DMS53 treated with DMSO at 0.1 percent for 48 hours (cell line): ENCODE measurements at regions not wholly inside any gene's neighbourhood (a gene's known extent, or its start where the extent isn't known, plus 50 kb on each side); places are given as distances from the start of the nearest gene placed in this dataset.
"Not testable (repeated sequence)": the region's sequence is repeated elsewhere in the genome, so short reads cannot be mapped to it uniquely, and the experiment has no call there.

ENCODE experiments used
- DNase-seq: peaks from one replicate; lab custom pipeline; 2025; ENCODE audit not compliant: unreplicated experiment; lab: John Stamatoyannopoulos, UW

GRCh38 chr5:154562244-154562880, 84.3 kb upstream of the HAND1 start:
- no peak for DNase-seq

- no peak for DNase-seq
Observed at GRCh38 chr5:154559398-154560276, 81.6 kb upstream of the HAND1 start.

- DNase-seq = no peak
Observed at GRCh38 chr5:154557548-154557947, 79.5 kb upstream of the HAND1 start.

GRCh38 chr5:154547551-154547950, 69.5 kb upstream of the HAND1 start:
- no peak for DNase-seq

GRCh38 chr5:154546719-154547118, 68.7 kb upstream of the HAND1 start:
- DNase-seq = no peak

- DNase-seq = no peak
Observed at GRCh38 chr5:154544646-154545045, 66.6 kb upstream of the HAND1 start.

DNA sequence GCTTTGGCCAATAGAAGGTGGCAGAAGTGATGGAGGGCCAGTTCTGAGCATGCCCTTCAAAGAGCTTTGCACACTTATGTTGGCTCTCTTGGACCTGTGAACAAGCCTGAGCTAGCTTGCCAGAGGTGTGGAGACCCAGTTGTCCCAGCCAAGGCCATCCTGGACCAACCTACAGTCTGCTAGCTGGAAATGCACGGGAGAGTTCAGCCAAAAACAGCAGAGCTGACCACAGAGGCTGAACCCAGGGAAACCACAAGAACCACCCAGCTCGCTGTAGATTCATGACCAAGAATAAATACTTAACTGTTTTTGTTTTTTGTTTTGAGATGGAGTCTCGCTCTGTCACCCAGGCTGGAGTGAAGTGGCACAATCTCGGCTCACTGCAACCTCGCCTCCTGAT, 65.4 kb upstream of the HAND1 start:
- no peak for DNase-seq

DNA sequence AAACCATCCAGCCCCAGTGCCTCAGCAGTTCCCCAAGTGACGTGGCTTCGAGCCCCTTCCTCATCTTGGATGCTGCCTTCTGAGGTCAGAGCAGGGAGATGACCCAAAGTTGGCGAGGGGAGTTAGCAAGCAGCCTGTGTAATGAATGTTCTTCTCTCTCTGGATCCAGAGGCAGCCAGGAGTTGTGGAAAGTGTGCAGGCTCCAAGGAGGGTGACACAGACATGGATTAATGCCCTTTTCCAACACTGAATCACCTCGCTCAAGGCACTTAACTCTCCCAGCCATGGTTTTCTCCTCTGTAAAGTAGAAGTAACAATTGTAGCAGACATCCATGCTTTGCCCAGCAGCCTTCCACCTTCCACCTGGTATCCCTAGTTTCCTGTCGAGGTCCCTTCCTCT, 64.6 kb upstream of the HAND1 start:
- DNase-seq = no peak

- DNase-seq = no peak
Observed at GRCh38 chr5:154542000-154542399, 64.0 kb upstream of the HAND1 start.

DNA sequence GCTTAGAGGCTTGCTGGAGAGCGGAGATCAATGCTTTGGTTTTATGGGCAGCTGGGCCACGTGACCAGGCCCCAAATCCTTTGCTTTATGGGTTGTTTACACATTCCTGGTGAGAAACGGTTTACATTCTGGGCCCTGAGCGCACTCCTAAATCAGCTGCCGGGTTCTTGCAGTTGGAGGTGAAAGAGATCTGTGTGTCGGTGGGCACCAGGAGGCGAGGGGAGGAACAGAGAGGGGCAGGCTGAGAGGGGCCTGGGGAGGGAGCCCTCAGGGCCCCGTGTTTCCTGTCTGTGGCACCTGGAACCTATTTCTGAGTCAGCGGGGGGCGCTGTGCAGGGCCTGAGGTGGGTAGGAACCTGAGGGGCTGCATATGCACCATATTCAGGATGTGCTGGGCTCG, 63.5 kb upstream of the HAND1 start:
- no peak for DNase-seq

- no peak for DNase-seq
Observed at GRCh38 chr5:154540600-154540999, 62.6 kb upstream of the HAND1 start.

DNA sequence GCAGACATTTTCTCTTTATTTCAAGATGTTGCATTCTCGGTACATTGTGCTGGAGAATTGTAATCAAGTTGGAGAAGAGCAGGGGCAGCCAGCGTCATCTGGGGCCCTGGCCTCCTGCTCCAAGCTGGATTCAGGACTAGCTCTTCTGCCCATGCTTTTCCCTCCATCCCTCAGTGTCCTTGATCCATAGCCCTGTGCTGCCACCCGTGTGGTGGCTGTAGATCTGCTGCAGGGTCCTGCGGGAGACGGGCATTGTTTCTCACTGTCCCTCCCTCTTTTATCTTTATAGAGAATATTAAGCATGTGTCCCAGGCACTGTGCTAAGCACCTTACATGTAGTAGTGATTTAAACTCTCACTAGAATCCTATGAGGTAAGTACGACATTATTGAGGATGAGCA, 60.5 kb upstream of the HAND1 start:
- DNase-seq = no peak

- DNase-seq = not testable (repeated sequence)
Observed at GRCh38 chr5:154536439-154536838, 58.4 kb upstream of the HAND1 start.

GRCh38 chr5:154535535-154535934, 57.5 kb upstream of the HAND1 start:
- no peak for DNase-seq

- DNase-seq = no peak
Observed at GRCh38 chr5:154534457-154535050, 56.5 kb upstream of the HAND1 start.

GRCh38 chr5:154529282-154529681, 51.3 kb upstream of the HAND1 start:
- no peak for DNase-seq

DNA sequence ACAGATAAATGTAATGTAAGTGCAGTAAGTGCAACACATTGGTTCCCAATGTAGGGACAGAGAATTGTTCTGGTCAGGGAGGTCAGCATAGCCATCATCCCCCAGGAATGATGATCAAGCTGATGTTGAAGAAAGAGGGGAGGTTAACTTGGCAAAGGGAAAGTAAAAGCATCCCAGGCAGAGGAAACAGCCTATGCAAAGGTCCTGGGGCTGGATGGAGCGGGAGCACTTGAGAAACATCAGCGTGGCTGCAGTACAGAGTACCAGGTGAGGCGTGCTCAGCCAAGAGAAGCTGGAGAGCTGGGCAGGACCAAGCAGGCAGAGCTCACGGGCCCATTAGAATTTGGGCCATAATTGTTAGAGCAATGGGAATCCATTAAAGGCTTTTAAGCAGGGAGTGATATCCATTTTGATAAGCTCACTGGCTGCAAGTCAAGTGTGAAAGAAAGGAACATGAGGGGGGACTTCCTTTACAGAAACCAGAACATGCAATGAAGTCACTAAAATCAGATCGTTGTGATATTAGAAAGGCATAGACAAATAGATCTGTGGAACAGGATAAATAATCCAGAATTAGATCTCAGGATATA, 50.1 kb upstream of the HAND1 start:
- DNase-seq = no peak
